OCI-LY3 (cell line): ENCODE measurements at regions not wholly inside any gene's neighbourhood (a gene's known extent, or its start where the extent isn't known, plus 50 kb on each side); places are given as distances from the start of the nearest gene placed in this dataset.

Experiments used
- H2AFZ ChIP-seq: fragments of 200-600, 300-600 bp; shearing (Covaris generic); 2 replicates; pipeline ENCODE4 v1.6.0; 2014; ENCODE audit warnings: antibody characterized with exemption, low read depth, low read length
- H3K27ac ChIP-seq: fragments of 200-600, 300-600 bp; sonication (generic); 2 replicates; pipeline ENCODE4 v1.5.1; 2014; ENCODE audit warnings: mild to moderate bottlenecking, low read length, moderate library complexity, mixed read lengths
- H3K27me3 ChIP-seq: fragments of 200-600, 300-600 bp; sonication (generic); 2 replicates; pipeline ENCODE4 v1.6.1; 2014; ENCODE audit warnings: low read depth, low read length, mixed read lengths
- H3K36me3 ChIP-seq: fragments of 200-600, 300-600 bp; sonication (generic); replicated peaks from 2 replicates; pipeline ENCODE3; 2014; ENCODE audit warnings: low read depth, low read length, mixed read lengths
- H3K4me1 ChIP-seq: fragments of 300-600, 200-600 bp; sonication (generic); 2 replicates; pipeline ENCODE4 v1.6.1; 2014; ENCODE audit warnings: low read length, mixed read lengths
- H3K4me2 ChIP-seq: fragments of 200-600, 300-600 bp; sonication (generic); 2 replicates; pipeline ENCODE4 v1.6.1; 2014; ENCODE audit warnings: low read length, mixed read lengths
- H3K4me3 ChIP-seq: fragments of 300-600, 200-600 bp; sonication (generic); 2 replicates; pipeline ENCODE4 v1.5.1; 2014; ENCODE audit warnings: antibody characterized with exemption, mild to moderate bottlenecking, low read length, moderate library complexity
- H3K79me2 ChIP-seq: fragments of 300-600, 200-600 bp; shearing (Covaris generic); 2 replicates; pipeline ENCODE4 v1.6.1; 2014; ENCODE audit warnings: mild to moderate bottlenecking, low read length, mixed read lengths
- H3K9ac ChIP-seq: fragments of 300-600, 200-600 bp; shearing (Covaris generic); 2 replicates; pipeline ENCODE4 v1.6.0; 2014; ENCODE audit warnings: mild to moderate bottlenecking, low read length, moderate library complexity
- H3K9me3 ChIP-seq: fragments of 200-600, 300-600 bp; shearing (Covaris generic); 2 replicates; pipeline ENCODE4 v1.6.1; 2014; ENCODE audit warnings: low read length, mixed read lengths; ENCODE audit not compliant: insufficient read depth
- H4K20me1 ChIP-seq: fragments of 200-600, 300-600 bp; sonication (generic); 2 replicates; pipeline ENCODE4 v1.6.1; 2016; ENCODE audit warnings: low read length, mixed read lengths; ENCODE audit not compliant: insufficient read depth
- EZH2phosphoT487 ChIP-seq: fragments of 200-600 bp; shearing (Covaris generic); IDR thresholded peaks from 2 replicates; pipeline ENCODE4 v1.6.1; 2018; ENCODE audit warnings: antibody characterized with exemption, mixed run types, low read depth
- TF ChIP-seq, protein P1 (sequence below): fragments of 200-600, 300-600 bp; sonication (generic); IDR thresholded peaks from 2 replicates; pipeline ENCODE4 v1.5.1; 2014; ENCODE audit warnings: antibody characterized with exemption, low read length, low read depth

DNA sequence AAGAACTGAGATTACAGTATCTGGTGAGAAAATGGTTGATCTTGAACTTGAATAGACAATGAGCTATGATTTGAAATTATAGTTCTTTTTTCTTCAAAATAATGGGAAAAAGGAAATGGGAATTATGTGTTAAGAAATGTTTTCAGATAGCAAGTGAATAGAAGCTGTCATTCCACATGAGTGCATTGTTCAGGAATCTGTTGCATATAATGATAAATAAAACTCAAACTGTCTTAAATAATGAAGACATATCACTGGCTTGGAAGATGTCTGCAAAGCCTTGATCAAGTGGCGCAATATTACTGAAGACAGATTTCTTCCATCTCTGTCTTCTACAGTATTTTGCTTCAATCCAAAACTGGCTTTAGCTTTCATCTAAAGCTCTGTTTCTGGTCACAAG lies 479.3 kb upstream of the ZFP42 start:
- Histone ChIP-seq H3K79me2 (no peaks in the 10 kb centered on the region), H3K4me3 (no peak overlapping the region), H3K9ac (no peak overlapping the region), H3K36me3 (no peaks in the 10 kb centered on the region), H2AFZ (no peak overlapping the region), H3K9me3 (no peaks in the 10 kb centered on the region), H3K4me2 (no peak overlapping the region), H3K27me3 (no peaks in the 10 kb centered on the region), H3K4me1 (no peaks in the 10 kb centered on the region), H3K27ac (no peak overlapping the region), H4K20me1 (no peaks in the 10 kb centered on the region)
- no peak for TF ChIP-seq EZH2phosphoT487
- TF ChIP-seq, protein P1, sequence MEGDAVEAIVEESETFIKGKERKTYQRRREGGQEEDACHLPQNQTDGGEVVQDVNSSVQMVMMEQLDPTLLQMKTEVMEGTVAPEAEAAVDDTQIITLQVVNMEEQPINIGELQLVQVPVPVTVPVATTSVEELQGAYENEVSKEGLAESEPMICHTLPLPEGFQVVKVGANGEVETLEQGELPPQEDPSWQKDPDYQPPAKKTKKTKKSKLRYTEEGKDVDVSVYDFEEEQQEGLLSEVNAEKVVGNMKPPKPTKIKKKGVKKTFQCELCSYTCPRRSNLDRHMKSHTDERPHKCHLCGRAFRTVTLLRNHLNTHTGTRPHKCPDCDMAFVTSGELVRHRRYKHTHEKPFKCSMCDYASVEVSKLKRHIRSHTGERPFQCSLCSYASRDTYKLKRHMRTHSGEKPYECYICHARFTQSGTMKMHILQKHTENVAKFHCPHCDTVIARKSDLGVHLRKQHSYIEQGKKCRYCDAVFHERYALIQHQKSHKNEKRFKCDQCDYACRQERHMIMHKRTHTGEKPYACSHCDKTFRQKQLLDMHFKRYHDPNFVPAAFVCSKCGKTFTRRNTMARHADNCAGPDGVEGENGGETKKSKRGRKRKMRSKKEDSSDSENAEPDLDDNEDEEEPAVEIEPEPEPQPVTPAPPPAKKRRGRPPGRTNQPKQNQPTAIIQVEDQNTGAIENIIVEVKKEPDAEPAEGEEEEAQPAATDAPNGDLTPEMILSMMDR: no peak

DNA sequence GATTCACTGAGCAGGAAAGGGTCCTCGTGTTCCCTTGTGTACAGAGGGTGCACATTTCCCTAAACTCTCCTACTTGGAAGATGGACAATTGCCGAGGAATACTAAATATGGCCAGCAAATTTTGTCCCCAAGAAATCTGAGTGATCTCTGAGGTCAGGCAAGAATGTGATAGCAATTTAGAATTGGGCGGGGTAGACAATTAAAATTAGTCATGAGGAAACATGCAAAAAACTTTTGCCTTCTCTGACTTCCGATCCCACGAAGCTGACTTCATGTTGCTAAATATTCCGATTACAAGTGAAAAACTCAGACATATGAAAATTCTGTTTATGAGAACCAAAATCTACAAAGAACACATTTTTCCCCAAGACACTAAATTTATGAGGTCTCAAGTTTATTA lies 453.9 kb upstream of the ZFP42 start:
- no peak overlapping the region for H3K27ac ChIP-seq
- no peak overlapping the region for H3K4me3 ChIP-seq
- no peak overlapping the region for H2AFZ ChIP-seq
- no peaks in the 10 kb centered on the region for H3K27me3 ChIP-seq
- H3K79me2 ChIP-seq: no peaks in the 10 kb centered on the region
- no peaks in the 10 kb centered on the region for H4K20me1 ChIP-seq
- no peaks in the 10 kb centered on the region for H3K9me3 ChIP-seq
- no peak for TF ChIP-seq EZH2phosphoT487
- TF ChIP-seq, protein P1: no peak
- no peaks in the 10 kb centered on the region for H3K4me1 ChIP-seq
- no peaks in the 10 kb centered on the region for H3K36me3 ChIP-seq
- no peak overlapping the region for H3K9ac ChIP-seq
- H3K4me2 ChIP-seq: no peak overlapping the region

DNA sequence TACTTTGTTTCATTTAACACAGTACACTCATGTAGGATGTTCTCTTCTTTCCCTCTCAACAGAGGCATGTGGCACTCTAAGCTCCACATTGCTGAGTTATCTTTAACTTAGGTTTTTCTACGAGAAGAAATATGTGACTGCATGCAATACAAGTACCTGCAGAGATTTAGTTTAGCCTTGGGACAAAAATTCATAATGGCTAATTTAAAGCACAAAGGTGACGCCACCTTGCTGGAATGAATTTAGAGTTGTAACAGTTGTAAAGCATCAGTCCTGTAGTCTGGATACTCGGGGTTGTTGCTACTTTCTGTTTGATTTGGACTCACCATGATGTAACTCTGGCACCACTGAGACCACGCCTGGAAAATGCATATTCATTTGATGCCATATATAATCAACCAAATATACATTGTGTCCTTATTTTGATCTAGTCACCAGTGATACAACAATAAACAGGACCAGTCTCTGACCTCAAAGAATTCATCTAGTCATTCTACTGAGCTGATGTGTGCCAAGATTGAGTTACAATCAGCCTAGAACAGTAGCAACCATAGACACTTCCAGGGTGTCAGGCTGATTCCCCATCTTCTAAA lies 451.0 kb upstream of the ZFP42 start:
- Histone ChIP-seq H3K36me3 (no peaks in the 10 kb centered on the region), H3K79me2 (no peaks in the 10 kb centered on the region), H4K20me1 (no peaks in the 10 kb centered on the region), H3K9ac (no peak overlapping the region), H3K27ac (no peak overlapping the region), H3K4me2 (no peak overlapping the region), H3K4me3 (no peak overlapping the region), H3K9me3 (no peaks in the 10 kb centered on the region), H3K4me1 (no peaks in the 10 kb centered on the region), H2AFZ (no peak overlapping the region), H3K27me3 (no peaks in the 10 kb centered on the region)
- TF ChIP-seq, protein P1: no peak
- no peak for TF ChIP-seq EZH2phosphoT487

- Histone ChIP-seq H3K4me2 (no peak overlapping the region), H3K27ac (no peak overlapping the region), H3K9me3 (no peaks in the 10 kb centered on the region), H3K4me3 (no peak overlapping the region), H3K9ac (no peak overlapping the region), H3K36me3 (no peaks in the 10 kb centered on the region), H3K79me2 (no peaks in the 10 kb centered on the region), H4K20me1 (no peaks in the 10 kb centered on the region), H3K27me3 (no peaks in the 10 kb centered on the region), H2AFZ (no peak overlapping the region), H3K4me1 (no peaks in the 10 kb centered on the region)
- TF ChIP-seq, protein P1: no peak
- TF ChIP-seq EZH2phosphoT487: no peak
Observed at GRCh38 chr4:187547316-187547715, 448.3 kb upstream of the ZFP42 start.
